BE2C (cell line): ENCODE measurements at regions not wholly inside any gene's neighbourhood (a gene's known extent, or its start where the extent isn't known, plus 50 kb on each side); places are given as distances from the start of the nearest gene placed in this dataset.

Source experiments
- DNase-seq: peaks from one replicate; pipeline ENCODE4 v3.0.0-alpha.2; 2020
- H3K27me3 ChIP-seq: fragments of 250-450 bp; sonication (Bioruptor Pico); 2 replicates; pipeline ENCODE4 v1.5.1; 2020; ENCODE audit warnings: mild to moderate bottlenecking
- H3K36me3 ChIP-seq: fragments of 250-450 bp; sonication (Bioruptor Pico); 2 replicates; pipeline ENCODE4 v1.5.1; 2020; ENCODE audit warnings: mild to moderate bottlenecking
- H3K4me1 ChIP-seq: fragments of 250-450 bp; sonication (Bioruptor Pico); 2 replicates; pipeline ENCODE4 v1.5.1; 2020
- H3K4me3 ChIP-seq: 2 replicates; pipeline ENCODE4 v1.5.1; 2011; ENCODE audit warnings: low read depth, low read length
- H3K9me3 ChIP-seq: fragments of 250-450 bp; sonication (Bioruptor Pico); 2 replicates; pipeline ENCODE4 v1.5.1; 2020
- TF ChIP-seq, protein P1 (sequence below): IDR thresholded peaks from 2 replicates; pipeline ENCODE4 v1.5.1; 2012; ENCODE audit warnings: mild to moderate bottlenecking, low read depth, low read length

DNA sequence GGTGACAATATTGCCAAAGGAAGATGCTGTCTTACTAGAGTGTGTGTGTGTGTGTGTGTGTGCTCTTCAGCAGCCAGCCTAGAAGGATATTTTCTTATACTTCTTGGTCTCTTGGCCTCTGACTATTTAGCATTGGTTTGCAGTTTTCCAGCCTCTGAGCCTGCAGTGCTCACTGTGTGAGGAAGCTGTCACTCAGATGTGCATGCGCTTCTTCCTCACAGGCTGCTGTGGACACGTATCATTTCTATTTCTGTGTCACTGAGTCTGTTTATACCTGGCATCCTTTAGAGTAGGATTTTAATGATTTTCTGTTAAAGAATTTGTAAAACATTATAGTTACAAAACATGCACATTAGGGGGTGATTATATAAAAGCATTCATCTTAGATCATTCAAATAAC, 83.3 kb downstream of the ALDH8A1 start:
- no peaks in the 10 kb centered on the region for H3K36me3 ChIP-seq
- no peak for DNase-seq
- H3K4me3 ChIP-seq: no peak overlapping the region
- no peaks in the 10 kb centered on the region for H3K9me3 ChIP-seq
- H3K4me1 ChIP-seq: no peaks in the 10 kb centered on the region
- TF ChIP-seq, protein P1, sequence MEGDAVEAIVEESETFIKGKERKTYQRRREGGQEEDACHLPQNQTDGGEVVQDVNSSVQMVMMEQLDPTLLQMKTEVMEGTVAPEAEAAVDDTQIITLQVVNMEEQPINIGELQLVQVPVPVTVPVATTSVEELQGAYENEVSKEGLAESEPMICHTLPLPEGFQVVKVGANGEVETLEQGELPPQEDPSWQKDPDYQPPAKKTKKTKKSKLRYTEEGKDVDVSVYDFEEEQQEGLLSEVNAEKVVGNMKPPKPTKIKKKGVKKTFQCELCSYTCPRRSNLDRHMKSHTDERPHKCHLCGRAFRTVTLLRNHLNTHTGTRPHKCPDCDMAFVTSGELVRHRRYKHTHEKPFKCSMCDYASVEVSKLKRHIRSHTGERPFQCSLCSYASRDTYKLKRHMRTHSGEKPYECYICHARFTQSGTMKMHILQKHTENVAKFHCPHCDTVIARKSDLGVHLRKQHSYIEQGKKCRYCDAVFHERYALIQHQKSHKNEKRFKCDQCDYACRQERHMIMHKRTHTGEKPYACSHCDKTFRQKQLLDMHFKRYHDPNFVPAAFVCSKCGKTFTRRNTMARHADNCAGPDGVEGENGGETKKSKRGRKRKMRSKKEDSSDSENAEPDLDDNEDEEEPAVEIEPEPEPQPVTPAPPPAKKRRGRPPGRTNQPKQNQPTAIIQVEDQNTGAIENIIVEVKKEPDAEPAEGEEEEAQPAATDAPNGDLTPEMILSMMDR: no peak
- H3K27me3 ChIP-seq: no peaks in the 10 kb centered on the region

DNA sequence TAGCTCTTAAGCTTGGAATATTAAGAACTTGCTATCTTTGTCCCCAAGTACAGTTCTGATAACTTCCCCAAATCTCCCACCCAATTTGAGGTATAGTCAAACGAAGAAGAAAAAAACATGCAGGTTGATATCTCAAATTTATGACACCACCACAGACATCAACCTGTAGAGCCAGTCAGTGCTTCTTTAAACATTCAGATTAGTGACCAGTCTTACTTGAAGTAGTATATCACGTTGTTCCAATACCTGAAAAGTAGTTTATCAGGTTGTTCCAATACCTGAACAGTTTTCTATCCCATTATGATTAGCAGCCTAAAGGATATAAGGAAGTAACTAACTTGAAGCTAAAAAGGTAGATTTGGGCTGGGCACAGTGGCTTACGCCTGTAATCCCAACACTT, 85.3 kb downstream of the ALDH8A1 start:
- no peaks in the 10 kb centered on the region for H3K36me3 ChIP-seq
- no peaks in the 10 kb centered on the region for H3K9me3 ChIP-seq
- no peak for DNase-seq
- no peak overlapping the region for H3K4me3 ChIP-seq
- H3K4me1 ChIP-seq: no peaks in the 10 kb centered on the region
- TF ChIP-seq, protein P1: no peak
- no peaks in the 10 kb centered on the region for H3K27me3 ChIP-seq

DNA sequence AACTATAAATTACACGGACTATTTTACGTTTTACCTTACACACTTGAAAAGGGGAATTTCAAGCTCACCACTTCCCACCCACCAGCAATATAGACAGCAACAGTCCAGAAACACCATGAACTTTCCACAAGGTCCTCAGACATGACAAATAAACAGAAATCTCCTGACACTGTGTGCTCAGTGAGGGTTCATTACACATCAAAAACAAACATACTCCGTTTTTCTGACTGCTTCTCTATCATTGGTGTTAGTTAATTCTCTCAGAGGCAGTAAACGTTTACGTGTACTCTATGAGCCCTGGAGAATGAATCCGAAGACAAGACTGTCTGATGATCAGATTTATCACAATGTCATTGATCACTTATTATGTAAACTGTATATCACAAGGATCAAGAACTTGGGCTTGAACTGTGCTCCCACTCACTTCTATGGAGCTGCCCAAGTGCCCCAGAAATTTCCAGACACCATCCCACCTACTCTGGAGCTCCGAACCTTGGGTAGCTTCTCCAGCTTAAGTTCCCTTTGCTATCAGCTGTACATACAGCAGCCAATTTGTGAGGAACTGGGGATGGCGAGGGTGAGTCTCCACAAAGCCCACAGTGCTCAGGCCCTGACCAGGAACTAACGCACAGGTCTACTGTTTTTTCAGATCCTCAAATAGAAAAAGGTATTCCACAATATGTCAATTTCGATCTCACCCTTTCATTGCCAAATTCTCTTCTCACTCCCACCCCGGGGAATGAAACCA, 86.0 kb downstream of the ALDH8A1 start:
- no peak for DNase-seq
- Histone ChIP-seq H3K36me3 (no peaks in the 10 kb centered on the region), H3K4me1 (no peaks in the 10 kb centered on the region), H3K9me3 (no peaks in the 10 kb centered on the region), H3K4me3 (no peak overlapping the region), H3K27me3 (no peaks in the 10 kb centered on the region)
- TF ChIP-seq, protein P1: no peak

DNA sequence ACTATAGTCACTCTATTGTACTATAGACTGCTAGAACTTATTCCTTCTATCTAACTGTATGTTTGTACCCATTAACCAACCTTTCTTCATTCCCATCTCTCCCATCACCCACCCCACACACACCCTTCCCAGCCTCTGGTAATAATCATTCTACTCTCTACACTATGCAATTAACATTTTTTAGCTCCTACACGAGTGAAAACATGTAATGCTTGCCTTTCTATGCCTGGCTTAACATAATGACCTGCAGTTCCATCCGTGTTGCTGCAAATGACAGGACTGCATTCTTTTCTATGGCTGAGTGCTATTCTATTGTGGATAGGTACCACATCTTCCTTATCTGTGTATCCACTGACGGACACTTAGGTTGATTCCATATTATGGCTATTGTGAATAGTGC, 95.5 kb downstream of the ALDH8A1 start:
- Histone ChIP-seq H3K27me3 (no peaks in the 10 kb centered on the region), H3K4me3 (no peak overlapping the region), H3K36me3 (no peaks in the 10 kb centered on the region), H3K4me1 (peaks cover 7% of the 10 kb centered on the region), H3K9me3 (no peaks in the 10 kb centered on the region)
- no peak for DNase-seq
- TF ChIP-seq, protein P1: no peak

DNA sequence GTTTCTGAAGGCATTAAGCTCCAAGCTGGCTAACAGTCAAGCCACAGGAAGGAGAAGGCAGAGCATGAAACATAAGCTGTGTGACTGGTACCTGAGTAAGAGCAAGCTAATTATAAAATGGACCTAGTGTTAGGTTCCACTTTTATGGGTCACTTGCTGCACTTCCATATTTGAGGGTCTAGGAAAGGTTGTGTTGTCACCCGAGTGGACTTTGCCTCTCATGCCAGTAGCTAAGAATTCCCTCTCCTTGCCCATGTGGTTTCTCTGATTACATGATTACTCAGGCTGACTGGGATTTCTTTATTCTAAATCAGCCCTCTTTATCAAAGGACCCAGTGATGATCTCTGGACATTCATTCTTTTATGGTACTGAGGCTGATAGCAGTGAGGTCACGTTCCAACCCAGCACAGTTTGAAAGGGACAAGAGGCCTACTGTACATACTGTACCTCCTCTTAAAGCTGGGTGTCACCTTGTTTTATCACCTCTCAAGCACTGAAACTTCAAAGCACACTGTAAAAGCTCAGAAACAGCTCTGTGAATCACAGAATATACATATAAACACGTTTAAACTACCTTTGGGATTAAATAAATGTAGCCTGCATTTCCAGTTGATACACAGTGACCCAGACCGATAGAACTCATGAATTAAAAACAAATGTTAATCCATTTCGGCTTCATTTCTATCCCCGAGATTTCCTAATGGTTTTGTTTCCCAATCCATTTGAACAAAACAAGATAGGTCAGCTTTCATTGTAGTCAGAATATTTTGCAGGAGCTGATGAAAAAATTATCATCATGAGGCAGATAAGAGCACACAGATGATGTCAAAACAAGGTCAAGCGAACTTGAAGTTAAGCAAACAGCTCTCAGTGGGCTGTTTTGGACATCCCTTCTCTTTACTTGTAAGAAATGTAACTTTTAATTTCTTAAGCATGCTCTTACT, 96.5 kb downstream of the ALDH8A1 start:
- H3K4me1 ChIP-seq: peaks cover 7% of the 10 kb centered on the region
- no peaks in the 10 kb centered on the region for H3K27me3 ChIP-seq
- no peaks in the 10 kb centered on the region for H3K9me3 ChIP-seq
- H3K36me3 ChIP-seq: no peaks in the 10 kb centered on the region
- H3K4me3 ChIP-seq: no peak overlapping the region
- DNase-seq: no peak
- TF ChIP-seq, protein P1: no peak

DNA sequence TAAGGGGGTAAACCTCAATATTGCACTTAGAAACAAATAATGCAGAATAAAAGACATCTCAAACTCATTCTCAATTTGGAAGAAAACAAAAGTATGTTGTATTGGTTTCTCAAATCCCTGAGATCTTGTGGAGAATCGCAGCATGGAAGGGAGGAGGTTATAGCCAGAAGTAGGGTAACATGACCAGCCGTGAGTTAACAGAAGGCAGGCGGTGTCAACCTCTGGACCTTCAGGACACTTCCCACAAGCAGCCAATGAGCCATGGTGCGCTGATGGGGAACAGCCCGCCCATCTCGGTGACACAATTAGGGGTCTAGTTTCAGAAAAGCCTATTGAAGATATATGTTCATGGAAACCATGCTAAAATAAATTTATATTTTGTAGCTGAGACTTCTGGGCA, 98.4 kb downstream of the ALDH8A1 start:
- DNase-seq: no peak
- H3K9me3 ChIP-seq: no peaks in the 10 kb centered on the region
- TF ChIP-seq, protein P1: no peak
- no peak overlapping the region for H3K4me3 ChIP-seq
- no peaks in the 10 kb centered on the region for H3K27me3 ChIP-seq
- peaks cover 7% of the 10 kb centered on the region for H3K4me1 ChIP-seq
- no peaks in the 10 kb centered on the region for H3K36me3 ChIP-seq
